Spleen (tissue), 11 donors: ENCODE measurements at regions not wholly inside any gene's neighbourhood (a gene's known extent, or its start where the extent isn't known, plus 50 kb on each side); places are given as distances from the start of the nearest gene placed in this dataset.
A peak's percentile ranks its signal among the peaks of the same experiment; 100 is the strongest.

Experiments
- DNase-seq: peaks from one replicate; pipeline ENCODE4 v3.0.0-alpha.2; 2020
- H3K27ac ChIP-seq, 8 donors: fragments of 200-600 bp; sonication (generic) in 7 of 8; 1 replicate in 4 of 8; 2 replicates in 4 of 8; pipeline versions ENCODE4 v1.5.0 to v1.8.0; 2016 to 2021; ENCODE audit warnings: inconsistent platforms in 4 of 8, mild to moderate bottlenecking in 4 of 8, moderate library complexity in 1 of 8
- H3K27me3 ChIP-seq, 7 donors: fragments of 200-600 bp; sonication (generic) in 6 of 7; replicated peaks in 1 of 7; 1 replicate in 4 of 7; 2 replicates in 3 of 7; pipeline versions ENCODE4 v1.5.0 to v1.8.0; 2016 to 2021; ENCODE audit warnings: inconsistent platforms in 3 of 7, mild to moderate bottlenecking in 1 of 7
- H3K36me3 ChIP-seq, 6 donors: fragments of 200-600 bp; sonication (generic) in 5 of 6; 1 replicate in 4 of 6; 2 replicates in 2 of 6; pipeline versions ENCODE4 v1.5.0 to v1.8.0; 2016 to 2021; ENCODE audit warnings: inconsistent platforms in 2 of 6
- H3K4me1 ChIP-seq, 6 donors: fragments of 200-600 bp; sonication (generic) in 5 of 6; 1 replicate in 3 of 6; 2 replicates in 3 of 6; pipeline versions ENCODE4 v1.5.0 to v1.8.0; 2016 to 2021; ENCODE audit warnings: inconsistent platforms in 3 of 6
- H3K4me3 ChIP-seq, 8 donors: fragments of 200-600 bp; sonication (generic) in 7 of 8; 1 replicate in 4 of 8; 2 replicates in 4 of 8; pipeline versions ENCODE4 v1.5.0 to v1.8.0; 2016 to 2021; ENCODE audit warnings: inconsistent platforms in 4 of 8, mild to moderate bottlenecking in 4 of 8, moderate library complexity in 2 of 8
- H3K9me3 ChIP-seq, 8 donors: fragments of 200-600 bp; sonication (generic) in 7 of 8; 1 replicate in 4 of 8; 2 replicates in 4 of 8; pipeline versions ENCODE4 v1.5.0 to v1.8.0; 2016 to 2021; ENCODE audit warnings: inconsistent platforms in 4 of 8
- POLR2A ChIP-seq, 3 donors: fragments of 450-650 bp; IDR thresholded peaks; one replicate each; pipeline ENCODE4 v1.5.1; 2017; ENCODE audit warnings: antibody characterized with exemption in 3 of 3, mild to moderate bottlenecking in 1 of 3
- POLR2AphosphoS5 ChIP-seq, 3 donors: sonication (generic); formaldehyde crosslinking; IDR thresholded peaks; one replicate each; pipeline ENCODE4 v1.5.1; 2017; ENCODE audit warnings: antibody characterized with exemption in 3 of 3
- WGBS, 5 donors: extraction: QIAGEN DNeasy Blood & Tissue Kit in 3 of 5; methylation state at CpG; one replicate each; pipeline versions ENCODE4 v1.1.5 to v1.1.7; 2013 to 2018; 5-methylcytosine and 5-hydroxymethylcytosine counted together
- intact Hi-C: fragments of 100-400 bp; cut with DNase I; formaldehyde crosslinking; loops from one replicate; pipeline ENCODE4 v1.15.0; 2023; ENCODE audit warnings: low total_unique reads
- TF ChIP-seq, protein P1 (sequence below), 11 experiments: fragments of 200-600 bp in 7 of 11; fragments of 450-650 bp in 4 of 11; sonication (generic) in 4 of 11; IDR thresholded peaks in 8 of 11; conservative IDR thresholded peaks in 3 of 11; 1 replicate in 7 of 11; 2 replicates in 4 of 11; pipeline versions ENCODE4 v1.4.0 to v1.8.0; 2016 to 2021; ENCODE audit warnings: antibody characterized with exemption in 11 of 11, inconsistent platforms in 4 of 11, mild to moderate bottlenecking in 1 of 11
- donor health status: healthy with polysubstance abuse.
- donor health status: DM: no; HTN: no; CAD: no; lungs with moderate emphysema.
- donor health status: DM: no; HTN: no; CAD: no.
- donor health status: Bipolar disorder and iron deficiency.
- donor health status: healthy.
- donor health status: DM: no; HTN: no; CAD: no.
- donor health status: DM: yes; HTN: yes; CAD: no.

DNA sequence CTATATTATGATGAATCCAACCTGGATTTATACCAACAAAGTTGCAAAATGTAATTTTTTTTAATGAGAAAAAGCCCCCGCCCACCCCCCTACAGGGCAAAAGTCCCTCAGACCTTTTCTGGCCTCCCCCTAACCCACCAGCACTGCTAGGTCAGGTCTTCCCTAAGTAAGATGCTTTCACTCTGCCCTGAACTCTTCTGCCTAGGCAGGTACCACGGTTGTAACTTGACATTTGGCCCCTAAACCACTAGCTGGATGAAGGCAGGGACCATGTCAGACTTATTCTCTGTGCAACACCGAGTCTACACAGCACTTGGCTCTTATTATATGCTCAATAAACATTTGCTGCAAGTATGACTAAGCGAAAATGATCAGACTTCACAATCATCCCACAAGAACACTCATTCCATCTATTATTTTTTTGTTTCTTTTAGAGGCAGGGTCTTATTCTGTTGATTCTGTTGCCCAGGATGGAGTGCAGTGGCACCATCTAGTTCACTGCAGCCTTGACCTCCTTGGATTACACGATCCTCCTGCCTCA lies 63.2 kb downstream of the SPRING1 start:
- 69 to 78% (median 75%) methylated on average over 5 of the region's 5 CpGs for WGBS, 5 donors
- H3K27me3 ChIP-seq, result no peaks in the 10 kb centered on the region
- no peaks in the 10 kb centered on the region for H3K9me3 ChIP-seq
- intact Hi-C loops, result loop anchor here (10.0 kb wide), 1 partner anchor 400 kb away; the partner anchor contains the start of gene MED13L
- no peak for TF ChIP-seq POLR2AphosphoS5 (IDR thresholded peaks at IDR 0.05)
- no peak for TF ChIP-seq POLR2A (IDR thresholded peaks at IDR 0.05)
- TF ChIP-seq, protein P1, sequence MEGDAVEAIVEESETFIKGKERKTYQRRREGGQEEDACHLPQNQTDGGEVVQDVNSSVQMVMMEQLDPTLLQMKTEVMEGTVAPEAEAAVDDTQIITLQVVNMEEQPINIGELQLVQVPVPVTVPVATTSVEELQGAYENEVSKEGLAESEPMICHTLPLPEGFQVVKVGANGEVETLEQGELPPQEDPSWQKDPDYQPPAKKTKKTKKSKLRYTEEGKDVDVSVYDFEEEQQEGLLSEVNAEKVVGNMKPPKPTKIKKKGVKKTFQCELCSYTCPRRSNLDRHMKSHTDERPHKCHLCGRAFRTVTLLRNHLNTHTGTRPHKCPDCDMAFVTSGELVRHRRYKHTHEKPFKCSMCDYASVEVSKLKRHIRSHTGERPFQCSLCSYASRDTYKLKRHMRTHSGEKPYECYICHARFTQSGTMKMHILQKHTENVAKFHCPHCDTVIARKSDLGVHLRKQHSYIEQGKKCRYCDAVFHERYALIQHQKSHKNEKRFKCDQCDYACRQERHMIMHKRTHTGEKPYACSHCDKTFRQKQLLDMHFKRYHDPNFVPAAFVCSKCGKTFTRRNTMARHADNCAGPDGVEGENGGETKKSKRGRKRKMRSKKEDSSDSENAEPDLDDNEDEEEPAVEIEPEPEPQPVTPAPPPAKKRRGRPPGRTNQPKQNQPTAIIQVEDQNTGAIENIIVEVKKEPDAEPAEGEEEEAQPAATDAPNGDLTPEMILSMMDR (IDR thresholded peaks at IDR 0.05 in 8 of 11, conservative IDR thresholded peaks at IDR 0.05 in 3 of 11), result no peak
- peaks cover 24 to 67% (median 42%) of the 10 kb centered on the region in 6 donors for H3K4me1 ChIP-seq
- H3K27ac ChIP-seq, result peak overlapping the region in 2 of 8 donors; percentile 15 to 39
- H3K4me3 ChIP-seq, result no peak overlapping the region
- no peak for DNase-seq
- H3K36me3 ChIP-seq, result no peaks in the 10 kb centered on the region

DNA sequence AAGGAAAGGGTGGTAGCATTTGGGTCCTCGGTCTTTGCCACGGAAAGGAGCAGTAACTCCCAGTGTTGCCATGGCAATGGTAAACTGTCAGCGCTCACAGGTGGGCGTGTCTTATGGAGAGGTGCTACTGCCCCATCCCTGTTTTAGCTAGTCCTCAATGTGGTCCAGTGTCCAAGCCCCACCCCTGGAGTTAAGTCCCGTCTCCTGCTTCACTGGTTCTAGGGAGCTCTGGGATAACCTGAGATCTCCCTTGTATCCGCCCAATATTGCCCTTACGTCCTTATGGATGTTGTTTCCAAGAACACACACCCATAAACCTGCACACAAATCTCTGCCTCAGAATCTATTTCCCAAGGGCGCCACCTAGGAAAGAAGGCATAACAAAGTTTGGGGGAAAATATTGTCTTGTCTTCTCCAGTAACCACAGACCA lies 64.2 kb downstream of the SPRING1 start:
- Histone ChIP-seq H3K27ac (peak overlapping the region in 2 of 8 donors; percentile 32 to 45), H3K36me3 (no peaks in the 10 kb centered on the region), H3K4me3 (no peak overlapping the region), H3K27me3 (no peaks in the 10 kb centered on the region), H3K4me1 (peaks cover 24 to 67% (median 42%) of the 10 kb centered on the region in 6 donors), H3K9me3 (no peaks in the 10 kb centered on the region)
- 64 to 72% (median 69%) methylated on average over 8 of the region's 8 CpGs for WGBS, 5 donors
- no peak for DNase-seq
- no peak for TF ChIP-seq POLR2AphosphoS5 (IDR thresholded peaks at IDR 0.05)
- no peak for TF ChIP-seq POLR2A (IDR thresholded peaks at IDR 0.05)
- TF ChIP-seq, protein P1 (IDR thresholded peaks at IDR 0.05 in 8 of 11, conservative IDR thresholded peaks at IDR 0.05 in 3 of 11), result no peak
- intact Hi-C loops, result loop anchor here (10.0 kb wide), 1 partner anchor 399 kb away; the partner anchor contains the start of gene MED13L

DNA sequence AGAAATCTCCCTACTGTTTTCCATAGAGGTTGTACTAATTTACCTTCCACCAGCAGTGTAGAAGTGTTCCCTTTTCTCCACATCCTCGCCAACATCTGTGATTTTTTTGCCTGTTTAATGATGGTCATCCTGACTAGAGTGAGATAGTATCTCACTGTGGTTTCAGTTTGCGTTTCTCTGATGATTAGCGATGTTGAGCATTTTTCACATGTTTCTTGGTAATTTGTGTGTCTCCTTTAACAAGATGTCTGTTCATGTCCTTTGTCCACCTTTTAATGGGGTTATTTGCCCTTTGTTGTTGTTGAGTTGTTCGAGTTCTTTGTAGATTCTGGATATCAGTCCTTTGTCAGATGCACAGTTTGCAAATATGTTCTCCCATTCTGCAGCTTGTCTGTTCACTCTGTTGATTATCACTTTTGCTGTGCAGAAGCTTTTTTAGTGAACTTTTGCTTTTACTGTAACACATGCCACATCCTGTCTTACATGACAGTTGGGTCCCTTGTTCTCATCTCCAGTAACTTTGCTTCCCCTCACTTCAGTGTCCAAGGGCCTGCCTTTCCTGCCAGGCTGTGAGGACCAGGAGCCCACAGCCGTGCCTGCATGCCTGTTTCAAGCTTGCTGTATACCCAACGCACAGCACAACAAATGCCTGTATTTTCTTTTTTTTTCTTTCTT lies 64.9 kb downstream of the SPRING1 start:
- intact Hi-C loops, result loop anchor here (10.0 kb wide), 1 partner anchor 398 kb away; the partner anchor contains the start of gene MED13L
- H3K36me3 ChIP-seq, result no peaks in the 10 kb centered on the region
- no peaks in the 10 kb centered on the region for H3K9me3 ChIP-seq
- no peaks in the 10 kb centered on the region for H3K27me3 ChIP-seq
- H3K4me3 ChIP-seq, result peak overlapping the region in 3 of 8 donors; percentile 1 to 49 (median 6)
- H3K27ac ChIP-seq, result peak overlapping the region in 4 of 8 donors; percentile 29 to 56 (median 38)
- TF ChIP-seq, protein P1 (IDR thresholded peaks at IDR 0.05 in 8 of 11, conservative IDR thresholded peaks at IDR 0.05 in 3 of 11), result no peak
- TF ChIP-seq POLR2AphosphoS5 (IDR thresholded peaks at IDR 0.05) (no peak), POLR2A (IDR thresholded peaks at IDR 0.05) (no peak)
- DNase-seq, result no peak
- H3K4me1 ChIP-seq, result peaks cover 24 to 62% (median 42%) of the 10 kb centered on the region in 6 donors
- WGBS, 5 donors, result 19 to 34% (median 24%) methylated on average over 6 of the region's 6 CpGs

DNA sequence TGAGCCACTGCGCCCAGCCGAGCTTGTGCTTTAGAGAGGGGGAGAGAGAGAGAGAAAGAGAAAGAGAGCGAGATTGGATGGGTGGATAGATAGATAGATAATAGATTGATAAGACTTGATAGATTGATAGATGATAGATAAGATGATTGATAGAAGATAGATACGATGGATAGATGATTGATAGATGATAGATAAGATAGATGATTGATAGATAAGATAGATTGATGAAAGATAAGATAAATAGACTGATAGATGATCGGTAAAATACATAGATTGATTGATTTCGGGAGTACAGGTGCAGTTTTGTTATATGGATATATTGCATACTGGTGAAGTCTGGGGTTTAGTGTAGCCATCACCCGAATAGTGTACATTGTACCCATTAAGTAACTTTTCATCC lies 65.9 kb downstream of the SPRING1 start:
- 85 to 96% (median 92%) methylated on average over 7 of the region's 7 CpGs for WGBS, 5 donors
- H3K27me3 ChIP-seq, result no peaks in the 10 kb centered on the region
- peaks cover 16 to 53% (median 36%) of the 10 kb centered on the region in 6 donors for H3K4me1 ChIP-seq
- H3K4me3 ChIP-seq, result no peak overlapping the region
- no peaks in the 10 kb centered on the region for H3K9me3 ChIP-seq
- no peak for DNase-seq
- H3K27ac ChIP-seq, result no peak overlapping the region
- TF ChIP-seq POLR2AphosphoS5 (IDR thresholded peaks at IDR 0.05) (no peak), POLR2A (IDR thresholded peaks at IDR 0.05) (no peak)
- TF ChIP-seq, protein P1 (IDR thresholded peaks at IDR 0.05 in 8 of 11, conservative IDR thresholded peaks at IDR 0.05 in 3 of 11), result no peak
- intact Hi-C loops, result loop anchor here (10.0 kb wide), 1 partner anchor 397 kb away; the partner anchor contains the start of gene MED13L
- no peaks in the 10 kb centered on the region for H3K36me3 ChIP-seq
